CD14-positive monocyte (primary cell): ENCODE measurements at regions not wholly inside any gene's neighbourhood (a gene's known extent, or its start where the extent isn't known, plus 50 kb on each side); places are given as distances from the start of the nearest gene placed in this dataset.

Source experiments
- DNase-seq, 3 donors: peaks; one replicate each; pipeline ENCODE4 v3.0.0-alpha.2; 2011 to 2022
- H2AFZ ChIP-seq: 2 replicates; pipeline ENCODE4 v1.6.0; 2012; ENCODE audit warnings: mild to moderate bottlenecking, low read depth, low read length, inconsistent platforms; ENCODE audit not compliant: insufficient read depth, poor library complexity, severe bottlenecking
- H3K27ac ChIP-seq, 2 donors: 1 replicate in 1 of 2; 2 replicates in 1 of 2; pipeline ENCODE4 v1.5.1; 2012 to 2013; ENCODE audit warnings: low read length in 2 of 2, control low read depth in 1 of 2, inconsistent platforms in 1 of 2, low read depth in 1 of 2, mild to moderate bottlenecking in 1 of 2
- H3K27me3 ChIP-seq, 2 donors: one replicate each; pipeline versions ENCODE4 v1.6.0 to v1.6.1; 2011 to 2013; ENCODE audit warnings: low read length in 2 of 2; ENCODE audit not compliant: control insufficient read depth in 2 of 2, insufficient read depth in 2 of 2
- H3K36me3 ChIP-seq, 2 donors: replicated peaks in 1 of 2; 1 replicate in 1 of 2; 2 replicates in 1 of 2; pipeline versions ENCODE4 v1.5.1 to v1.6.1; 2012 to 2013; ENCODE audit warnings: low read length in 2 of 2, control low read depth in 1 of 2, inconsistent platforms in 1 of 2, mild to moderate bottlenecking in 1 of 2; ENCODE audit not compliant: insufficient read depth in 2 of 2, control insufficient read depth in 1 of 2
- H3K4me1 ChIP-seq, 2 donors: 1 replicate in 1 of 2; 2 replicates in 1 of 2; pipeline versions ENCODE4 v1.5.1 to v1.6.1; 2012 to 2013; ENCODE audit warnings: low read length in 2 of 2, control low read depth in 1 of 2, inconsistent platforms in 1 of 2, mild to moderate bottlenecking in 1 of 2, moderate library complexity in 1 of 2; ENCODE audit not compliant: insufficient read depth in 2 of 2, control insufficient read depth in 1 of 2
- H3K4me2 ChIP-seq: replicated peaks from 2 replicates; pipeline ENCODE3; 2012; ENCODE audit warnings: low read length, moderate library complexity, mild to moderate bottlenecking; ENCODE audit not compliant: poor library complexity, severe bottlenecking; ENCODE audit errors: extremely low read depth
- H3K4me3 ChIP-seq, 3 experiments: fragments of 200-600 bp in 1 of 3; sonication (generic) in 1 of 3; replicated peaks in 1 of 3; 1 replicate in 2 of 3; 2 replicates in 1 of 3; pipeline ENCODE4 v1.5.1; 2011 to 2013; ENCODE audit warnings: low read length in 3 of 3, mild to moderate bottlenecking in 3 of 3, control low read depth in 2 of 3, low read depth in 2 of 3, inconsistent platforms in 1 of 3, moderate library complexity in 1 of 3
- H3K79me2 ChIP-seq: 2 replicates; pipeline ENCODE4 v1.6.0; 2012; ENCODE audit warnings: mild to moderate bottlenecking, control low read depth, inconsistent platforms, low read length, moderate library complexity; ENCODE audit not compliant: insufficient read depth
- H3K9ac ChIP-seq: 2 replicates; pipeline ENCODE4 v1.6.0; 2017; ENCODE audit warnings: low read length, mild to moderate bottlenecking; ENCODE audit not compliant: insufficient read depth, poor library complexity, severe bottlenecking
- H3K9me3 ChIP-seq, 2 donors: replicated peaks in 1 of 2; 1 replicate in 1 of 2; 2 replicates in 1 of 2; pipeline versions ENCODE4 v1.5.1 to v1.6.1; 2012 to 2013; ENCODE audit warnings: low read length in 2 of 2, control low read depth in 1 of 2; ENCODE audit not compliant: control insufficient read depth in 1 of 2, insufficient read depth in 1 of 2
- H4K20me1 ChIP-seq: 2 replicates; pipeline ENCODE4 v1.6.0; 2012; ENCODE audit warnings: mild to moderate bottlenecking, low read length, control low read depth, moderate library complexity; ENCODE audit not compliant: insufficient read depth
- H3K27ac Mint-ChIP-seq, 7 donors: one replicate each; pipeline ENCODE4 v1.8.0; 2020; ENCODE audit warnings: mild to moderate bottlenecking in 7 of 7, mixed read lengths in 7 of 7, moderate library complexity in 6 of 7, inconsistent platforms in 2 of 7
- H3K27me3 Mint-ChIP-seq, 3 donors: one replicate each; pipeline ENCODE4 v1.8.0; 2021 to 2022; ENCODE audit warnings: low read depth in 3 of 3, mild to moderate bottlenecking in 3 of 3, mixed read lengths in 3 of 3, moderate library complexity in 3 of 3, inconsistent platforms in 1 of 3
- H3K36me3 Mint-ChIP-seq, 2 donors: one replicate each; pipeline ENCODE4 v1.8.0; 2020; ENCODE audit warnings: mixed read lengths in 2 of 2, inconsistent platforms in 1 of 2, mild to moderate bottlenecking in 1 of 2
- H3K4me1 Mint-ChIP-seq: one replicate; pipeline ENCODE4 v1.8.0; 2020; ENCODE audit warnings: mild to moderate bottlenecking, mixed read lengths
- H3K4me3 Mint-ChIP-seq, 2 donors: one replicate each; pipeline ENCODE4 v1.8.0; 2020; ENCODE audit warnings: mild to moderate bottlenecking in 2 of 2, mixed read lengths in 2 of 2, moderate library complexity in 1 of 2
- H3K9me3 Mint-ChIP-seq, 7 donors: one replicate each; pipeline ENCODE4 v1.8.0; 2020 to 2022; ENCODE audit warnings: mixed read lengths in 7 of 7, mild to moderate bottlenecking in 6 of 7, moderate library complexity in 6 of 7, inconsistent platforms in 2 of 7
- CTCF ChIP-seq: fragments of 200-600 bp; IDR thresholded peaks from one replicate; pipeline ENCODE4 v1.8.0; 2022; ENCODE audit warnings: antibody characterized with exemption, mild to moderate bottlenecking
- WGBS: methylation state at CpG from one replicate; pipeline ENCODE4 v1.1.5; 2013; ENCODE audit warnings: missing lambda C conversion rate; ENCODE audit not compliant: insufficient coverage; 5-methylcytosine and 5-hydroxymethylcytosine counted together
- intact Hi-C, 2 donors: fragments of 100-400 bp; cut with micrococcal nuclease; formaldehyde crosslinking; loops; one replicate each; pipeline versions ENCODE4 v1.15.0 to v1.15.1; 2023

- H3K27ac Mint-ChIP-seq: no peak overlapping the region
Observed at GRCh38 chr13:58434943-58435342, 803.4 kb downstream of the PCDH17 start.

GRCh38 chr13:58437427-58437826 is 805.9 kb downstream of the PCDH17 start:
- Histone ChIP-seq H3K4me3 (no peak overlapping the region), H3K27ac (no peak overlapping the region), H3K4me2 (no peak overlapping the region), H3K27me3 (no peaks in the 10 kb centered on the region), H3K4me1 (no peaks in the 10 kb centered on the region), H3K36me3 (no peaks in the 10 kb centered on the region), H3K9me3 (peaks cover 4 to 5% of the 10 kb centered on the region in 2 donors), H2AFZ (no peak overlapping the region), H3K79me2 (no peaks in the 10 kb centered on the region), H4K20me1 (no peaks in the 10 kb centered on the region), H3K9ac (no peak overlapping the region)
- Mint-ChIP-seq H3K4me3 (no peak overlapping the region), H3K27ac (no peak overlapping the region), H3K36me3 (no peaks in the 10 kb centered on the region), H3K4me1 (no peaks in the 10 kb centered on the region), H3K27me3 (no peaks in the 10 kb centered on the region), H3K9me3 (peaks cover 0 to 3% (median 0%) of the 10 kb centered on the region in 7 donors)
- no peak for DNase-seq
- 60% methylated on average over 1 of the region's 5 CpGs for WGBS
- TF ChIP-seq CTCF: no peak
- intact Hi-C loops: no loop called here

More at GRCh38 chr13:58434943-58435342, 803.4 kb downstream of the PCDH17 start:
- H3K9me3 ChIP-seq: peaks cover 7 to 9% of the 10 kb centered on the region in 2 donors
- Mint-ChIP-seq H3K36me3 (no peaks in the 10 kb centered on the region), H3K27me3 (no peaks in the 10 kb centered on the region), H3K4me1 (no peaks in the 10 kb centered on the region), H3K9me3 (peaks cover 2 to 6% (median 3%) of the 10 kb centered on the region in 7 donors), H3K4me3 (no peak overlapping the region)
- intact Hi-C loops: no loop called here
- H2AFZ ChIP-seq: no peak overlapping the region
- H3K9ac ChIP-seq: no peak overlapping the region
- WGBS: 95% methylated on average over 2 of the region's 4 CpGs
- no peaks in the 10 kb centered on the region for H4K20me1 ChIP-seq
- H3K4me2 ChIP-seq: no peak overlapping the region
- no peaks in the 10 kb centered on the region for H3K79me2 ChIP-seq
- no peaks in the 10 kb centered on the region for H3K4me1 ChIP-seq
- H3K27ac ChIP-seq: no peak overlapping the region
- DNase-seq: no peak
- no peak for TF ChIP-seq CTCF
- no peaks in the 10 kb centered on the region for H3K27me3 ChIP-seq
- no peak overlapping the region for H3K4me3 ChIP-seq
- no peaks in the 10 kb centered on the region for H3K36me3 ChIP-seq
